Ovary (tissue), 3 donors: ENCODE measurements at regions not wholly inside any gene's neighbourhood (a gene's known extent, or its start where the extent isn't known, plus 50 kb on each side); places are given as distances from the start of the nearest gene placed in this dataset.

Experiments used
- POLR2A ChIP-seq: fragments of 450-650 bp; IDR thresholded peaks from one replicate; pipeline ENCODE4 v1.6.1; 2017; ENCODE audit warnings: antibody characterized with exemption, mild to moderate bottlenecking, moderate library complexity
- TF ChIP-seq, protein P1 (sequence below), 3 donors: fragments of 450-650 bp in 2 of 3; fragments of 200-600 bp in 1 of 3; IDR thresholded peaks; one replicate each; pipeline versions ENCODE4 v1.5.1 to v1.8.0; 2016 to 2022; ENCODE audit warnings: antibody characterized with exemption in 3 of 3, mild to moderate bottlenecking in 1 of 3
- donor health status: DM: no; HTN: no; CAD: no.

DNA sequence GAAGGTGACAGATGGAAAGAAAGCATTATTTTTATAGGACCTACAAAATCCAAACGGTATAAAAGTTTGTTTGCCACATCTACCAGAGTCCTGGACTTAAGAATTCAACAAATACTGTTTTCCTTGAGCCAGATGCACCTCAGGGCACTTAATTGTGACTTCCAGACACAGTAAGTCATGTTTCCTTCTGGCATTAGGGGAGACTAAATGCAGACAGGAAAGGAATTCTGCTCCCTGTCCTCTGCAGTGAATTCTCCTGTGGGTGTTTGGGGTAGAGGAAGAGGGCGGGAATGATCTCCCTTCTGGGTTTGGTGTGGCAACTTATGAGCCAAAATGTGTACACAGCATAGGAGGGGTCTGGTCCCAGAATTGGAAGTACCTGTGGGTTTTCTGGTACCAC lies 93.9 kb upstream of the ZDHHC17 start:
- TF ChIP-seq, protein P1, sequence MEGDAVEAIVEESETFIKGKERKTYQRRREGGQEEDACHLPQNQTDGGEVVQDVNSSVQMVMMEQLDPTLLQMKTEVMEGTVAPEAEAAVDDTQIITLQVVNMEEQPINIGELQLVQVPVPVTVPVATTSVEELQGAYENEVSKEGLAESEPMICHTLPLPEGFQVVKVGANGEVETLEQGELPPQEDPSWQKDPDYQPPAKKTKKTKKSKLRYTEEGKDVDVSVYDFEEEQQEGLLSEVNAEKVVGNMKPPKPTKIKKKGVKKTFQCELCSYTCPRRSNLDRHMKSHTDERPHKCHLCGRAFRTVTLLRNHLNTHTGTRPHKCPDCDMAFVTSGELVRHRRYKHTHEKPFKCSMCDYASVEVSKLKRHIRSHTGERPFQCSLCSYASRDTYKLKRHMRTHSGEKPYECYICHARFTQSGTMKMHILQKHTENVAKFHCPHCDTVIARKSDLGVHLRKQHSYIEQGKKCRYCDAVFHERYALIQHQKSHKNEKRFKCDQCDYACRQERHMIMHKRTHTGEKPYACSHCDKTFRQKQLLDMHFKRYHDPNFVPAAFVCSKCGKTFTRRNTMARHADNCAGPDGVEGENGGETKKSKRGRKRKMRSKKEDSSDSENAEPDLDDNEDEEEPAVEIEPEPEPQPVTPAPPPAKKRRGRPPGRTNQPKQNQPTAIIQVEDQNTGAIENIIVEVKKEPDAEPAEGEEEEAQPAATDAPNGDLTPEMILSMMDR (IDR thresholded peaks at IDR 0.05), result no peak
- no peak for TF ChIP-seq POLR2A
